ENCODE measurements at regions not wholly inside any gene's neighbourhood (a gene's known extent, or its start where the extent isn't known, plus 50 kb on each side); places are given as distances from the start of the nearest gene placed in this dataset.

DNA sequence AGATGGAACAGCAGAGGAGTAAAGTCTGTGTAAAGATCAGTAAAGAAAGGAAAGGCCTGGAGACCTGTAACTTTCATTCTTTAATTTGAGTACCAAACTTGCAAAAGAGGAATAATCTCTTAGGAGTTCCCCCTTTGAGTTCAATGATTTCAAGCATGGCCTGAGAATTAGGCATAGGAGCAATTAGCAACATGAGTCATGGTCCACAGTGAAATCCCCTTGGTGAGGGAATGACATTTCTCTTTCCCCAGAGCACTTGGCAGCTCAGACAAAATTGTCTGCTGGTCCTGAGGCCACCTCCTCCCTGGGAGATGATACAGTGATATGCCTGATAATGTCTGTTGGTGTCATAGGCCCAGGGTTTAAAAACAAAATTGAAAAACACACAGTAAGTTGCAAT lies 81.4 kb upstream of the CRBN start:
- TF ChIP-seq POLR2A (IDR thresholded peaks at IDR 0.05; ENCODE audit: low read length) = no peak
- TF ChIP-seq GATA1 (IDR thresholded peaks at IDR 0.05; ENCODE audit: low read depth, low read length) = no peak
